Cardiac fibroblast (primary cell): ENCODE measurements at regions not wholly inside any gene's neighbourhood (a gene's known extent, or its start where the extent isn't known, plus 50 kb on each side); places are given as distances from the start of the nearest gene placed in this dataset.

Experiments used
- DNase-seq, 2 donors: peaks; one replicate each; pipeline versions ENCODE4 v3.0.0 to v3.0.0-alpha.2; 2010; ENCODE audit warnings: low read depth in 2 of 2
- H3K4me3 ChIP-seq, 2 donors: replicated peaks in 1 of 2; 1 replicate in 1 of 2; 2 replicates in 1 of 2; pipeline ENCODE4 v1.5.1; 2011; ENCODE audit warnings: low read depth in 2 of 2, low read length in 2 of 2, mild to moderate bottlenecking in 2 of 2, moderate library complexity in 1 of 2
- TF ChIP-seq, protein P1 (sequence below): IDR thresholded peaks from one replicate; pipeline ENCODE4 v1.5.1; 2011; ENCODE audit warnings: low read depth, mild to moderate bottlenecking, low read length, inconsistent platforms

DNA sequence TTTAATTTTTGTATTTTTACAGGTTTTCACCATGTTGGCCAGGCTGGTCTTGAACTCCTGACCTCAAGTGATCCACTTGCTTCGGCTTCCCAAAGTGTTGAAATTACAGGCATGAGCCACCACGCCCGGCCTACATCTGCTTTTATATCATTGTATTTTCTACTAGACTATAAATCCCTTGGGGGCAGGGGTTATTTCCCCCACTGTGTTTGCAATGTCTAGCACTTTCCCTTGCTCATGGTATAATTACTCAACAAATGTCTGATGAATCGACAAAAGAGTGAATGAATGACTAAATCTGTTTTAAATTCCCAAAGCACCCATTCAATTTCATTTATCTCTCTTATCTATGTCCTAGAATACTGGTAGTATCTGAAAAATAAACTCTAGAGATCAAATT lies 244.5 kb upstream of the CSNK1A1L start:
- TF ChIP-seq, protein P1, sequence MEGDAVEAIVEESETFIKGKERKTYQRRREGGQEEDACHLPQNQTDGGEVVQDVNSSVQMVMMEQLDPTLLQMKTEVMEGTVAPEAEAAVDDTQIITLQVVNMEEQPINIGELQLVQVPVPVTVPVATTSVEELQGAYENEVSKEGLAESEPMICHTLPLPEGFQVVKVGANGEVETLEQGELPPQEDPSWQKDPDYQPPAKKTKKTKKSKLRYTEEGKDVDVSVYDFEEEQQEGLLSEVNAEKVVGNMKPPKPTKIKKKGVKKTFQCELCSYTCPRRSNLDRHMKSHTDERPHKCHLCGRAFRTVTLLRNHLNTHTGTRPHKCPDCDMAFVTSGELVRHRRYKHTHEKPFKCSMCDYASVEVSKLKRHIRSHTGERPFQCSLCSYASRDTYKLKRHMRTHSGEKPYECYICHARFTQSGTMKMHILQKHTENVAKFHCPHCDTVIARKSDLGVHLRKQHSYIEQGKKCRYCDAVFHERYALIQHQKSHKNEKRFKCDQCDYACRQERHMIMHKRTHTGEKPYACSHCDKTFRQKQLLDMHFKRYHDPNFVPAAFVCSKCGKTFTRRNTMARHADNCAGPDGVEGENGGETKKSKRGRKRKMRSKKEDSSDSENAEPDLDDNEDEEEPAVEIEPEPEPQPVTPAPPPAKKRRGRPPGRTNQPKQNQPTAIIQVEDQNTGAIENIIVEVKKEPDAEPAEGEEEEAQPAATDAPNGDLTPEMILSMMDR = no peak
- DNase-seq = peak in 1 of 2 donors; percentile 73
- H3K4me3 ChIP-seq = no peak overlapping the region

DNA sequence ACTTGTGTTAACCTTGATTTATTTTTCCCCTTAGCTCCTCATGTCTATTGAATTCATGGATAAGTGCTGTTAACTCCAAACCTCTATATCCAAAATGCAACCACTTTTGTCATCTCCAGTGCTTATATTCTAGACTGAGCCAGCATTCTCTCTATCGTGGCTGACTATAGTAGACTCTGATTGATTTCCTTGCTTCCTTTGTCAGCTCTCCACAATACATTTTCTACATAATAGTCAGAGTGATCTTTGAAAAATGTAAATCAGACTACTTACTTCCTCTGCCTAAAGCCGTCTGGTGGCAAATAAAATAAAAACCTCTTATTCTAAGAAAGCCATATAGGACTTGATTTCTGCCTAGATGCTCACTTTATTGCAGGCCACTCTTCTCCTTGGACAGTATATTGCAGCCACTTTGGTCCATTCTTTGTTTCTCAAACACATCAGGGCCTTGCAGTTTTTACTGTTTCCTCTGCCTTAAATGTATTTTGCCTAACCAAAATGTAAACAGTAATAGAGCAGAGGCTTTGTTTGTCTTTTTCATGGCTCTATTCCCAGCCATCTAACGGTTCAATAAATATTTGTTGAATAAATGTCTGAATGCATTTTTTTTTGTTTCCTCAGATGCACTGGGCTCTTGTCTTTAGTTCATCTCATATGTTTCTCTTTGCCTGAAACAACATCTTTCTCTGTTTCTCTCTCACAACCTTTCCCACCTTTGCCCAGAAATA lies 243.6 kb upstream of the CSNK1A1L start:
- no peak overlapping the region for H3K4me3 ChIP-seq
- DNase-seq = no peak
- TF ChIP-seq, protein P1 = no peak

DNA sequence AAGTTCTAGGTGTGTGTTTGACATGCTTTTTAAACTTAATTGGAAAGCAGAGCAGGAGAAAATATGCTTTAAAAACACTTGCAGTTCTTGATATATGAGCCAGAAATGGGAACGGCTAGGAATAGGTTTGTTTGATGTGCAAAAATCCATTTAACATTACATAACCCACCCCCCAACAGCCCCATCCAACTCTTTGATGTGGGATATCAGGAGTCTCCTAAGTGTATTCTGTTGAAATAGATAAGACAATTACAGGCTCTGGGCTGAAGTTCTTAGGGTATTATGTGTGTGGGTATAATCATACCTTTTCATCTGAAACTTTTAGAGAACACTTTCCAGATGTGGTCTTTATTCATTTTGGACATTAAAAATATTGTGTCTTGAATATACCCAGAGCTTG lies 240.4 kb upstream of the CSNK1A1L start:
- no peak overlapping the region for H3K4me3 ChIP-seq
- DNase-seq = no peak
- TF ChIP-seq, protein P1 = no peak

GRCh38 chr13:37345391-37345790 lies 239.9 kb upstream of the CSNK1A1L start:
- no peak for DNase-seq
- TF ChIP-seq, protein P1 = no peak
- no peak overlapping the region for H3K4me3 ChIP-seq

GRCh38 chr13:37344056-37344455 lies 238.6 kb upstream of the CSNK1A1L start:
- TF ChIP-seq, protein P1 = no peak
- DNase-seq = no peak
- H3K4me3 ChIP-seq = no peak overlapping the region

- no peak for DNase-seq
- TF ChIP-seq, protein P1 = no peak
- no peak overlapping the region for H3K4me3 ChIP-seq
Observed at GRCh38 chr13:37342205-37342604, 236.7 kb upstream of the CSNK1A1L start.
